ENCODE measurements at regions not wholly inside any gene's neighbourhood (a gene's known extent, or its start where the extent isn't known, plus 50 kb on each side); places are given as distances from the start of the nearest gene placed in this dataset.

DNA sequence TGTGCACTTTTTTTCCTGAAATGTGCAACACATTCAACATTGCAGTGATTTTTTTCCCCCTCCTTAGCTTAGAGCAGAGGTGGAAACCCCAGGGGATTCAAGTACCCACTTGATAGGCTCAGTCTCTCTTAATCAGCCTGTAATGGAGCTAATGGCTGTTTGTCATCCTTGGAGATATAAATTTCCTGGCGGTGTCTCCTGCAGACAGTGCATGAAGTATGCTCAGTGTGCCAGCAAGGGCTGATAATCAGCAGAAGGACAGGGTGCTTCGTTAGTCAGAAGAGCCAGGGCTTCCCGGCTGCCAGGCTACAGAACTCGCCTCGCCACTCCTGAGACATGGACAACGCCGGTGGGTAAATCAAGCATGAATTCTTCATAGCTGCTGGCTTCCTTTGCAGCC lies 69.8 kb upstream of the PHACTR2 start:
- Histone ChIP-seq H3K4me3 (peak overlapping the region; percentile 32), H3K27ac (no peak overlapping the region)
- TF ChIP-seq, protein P1, sequence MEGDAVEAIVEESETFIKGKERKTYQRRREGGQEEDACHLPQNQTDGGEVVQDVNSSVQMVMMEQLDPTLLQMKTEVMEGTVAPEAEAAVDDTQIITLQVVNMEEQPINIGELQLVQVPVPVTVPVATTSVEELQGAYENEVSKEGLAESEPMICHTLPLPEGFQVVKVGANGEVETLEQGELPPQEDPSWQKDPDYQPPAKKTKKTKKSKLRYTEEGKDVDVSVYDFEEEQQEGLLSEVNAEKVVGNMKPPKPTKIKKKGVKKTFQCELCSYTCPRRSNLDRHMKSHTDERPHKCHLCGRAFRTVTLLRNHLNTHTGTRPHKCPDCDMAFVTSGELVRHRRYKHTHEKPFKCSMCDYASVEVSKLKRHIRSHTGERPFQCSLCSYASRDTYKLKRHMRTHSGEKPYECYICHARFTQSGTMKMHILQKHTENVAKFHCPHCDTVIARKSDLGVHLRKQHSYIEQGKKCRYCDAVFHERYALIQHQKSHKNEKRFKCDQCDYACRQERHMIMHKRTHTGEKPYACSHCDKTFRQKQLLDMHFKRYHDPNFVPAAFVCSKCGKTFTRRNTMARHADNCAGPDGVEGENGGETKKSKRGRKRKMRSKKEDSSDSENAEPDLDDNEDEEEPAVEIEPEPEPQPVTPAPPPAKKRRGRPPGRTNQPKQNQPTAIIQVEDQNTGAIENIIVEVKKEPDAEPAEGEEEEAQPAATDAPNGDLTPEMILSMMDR (IDR thresholded peaks at IDR 0.05): no peak
- no peak for DNase-seq (ENCODE audit: low spot score)

DNA sequence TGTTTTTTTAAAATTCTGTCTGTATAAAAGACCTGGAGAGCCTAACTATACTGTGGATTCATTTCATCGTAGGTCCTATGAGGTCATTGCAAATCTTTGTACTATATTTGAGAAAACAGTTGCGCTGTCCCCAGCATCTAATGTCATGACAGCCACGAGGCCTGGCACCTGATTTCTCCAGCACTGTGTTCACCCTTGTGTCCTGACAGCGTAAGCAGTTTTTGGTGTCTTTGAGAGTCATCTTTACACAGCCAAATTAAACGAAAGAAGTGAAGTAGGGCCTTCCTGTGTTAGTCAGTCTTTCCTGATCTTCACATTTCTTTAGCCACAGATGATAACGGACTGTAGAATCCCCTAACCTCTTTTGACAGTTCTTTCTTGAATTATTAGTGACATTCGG lies 70.6 kb upstream of the PHACTR2 start:
- no peak overlapping the region for H3K4me3 ChIP-seq
- TF ChIP-seq, protein P1 (IDR thresholded peaks at IDR 0.05): no peak
- DNase-seq (ENCODE audit: low spot score): no peak
- H3K27ac ChIP-seq: no peak overlapping the region

DNA sequence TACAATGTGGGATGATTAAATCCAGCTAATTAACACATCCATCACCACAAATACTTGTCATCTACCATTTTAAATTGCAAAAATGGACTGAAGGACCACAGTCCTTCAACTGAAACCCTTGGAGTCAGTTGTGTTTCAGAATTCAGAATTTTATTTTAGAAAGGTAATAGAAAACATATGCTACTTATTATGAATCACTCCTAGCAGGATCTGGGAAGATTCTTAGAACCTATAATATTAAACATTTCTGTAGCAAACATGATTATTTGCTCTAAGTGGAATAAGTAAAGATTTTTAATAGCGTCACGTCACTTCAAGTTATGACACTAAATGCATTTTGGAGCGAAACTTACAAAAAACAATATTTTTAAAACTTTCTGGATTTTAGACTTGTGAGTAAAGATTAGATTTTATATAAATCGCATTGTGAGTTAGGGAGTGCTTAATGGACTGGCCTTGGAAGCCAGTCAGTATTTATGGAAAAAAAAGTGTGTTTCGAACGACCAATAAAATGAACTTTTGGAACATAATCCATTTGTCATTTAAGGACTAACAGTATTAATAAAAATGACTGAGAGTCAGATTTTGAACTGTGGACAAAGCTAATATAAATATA lies 71.8 kb upstream of the PHACTR2 start:
- TF ChIP-seq, protein P1 (IDR thresholded peaks at IDR 0.05): no peak
- no peak for DNase-seq (ENCODE audit: low spot score)
- no peak overlapping the region for H3K4me3 ChIP-seq

DNA sequence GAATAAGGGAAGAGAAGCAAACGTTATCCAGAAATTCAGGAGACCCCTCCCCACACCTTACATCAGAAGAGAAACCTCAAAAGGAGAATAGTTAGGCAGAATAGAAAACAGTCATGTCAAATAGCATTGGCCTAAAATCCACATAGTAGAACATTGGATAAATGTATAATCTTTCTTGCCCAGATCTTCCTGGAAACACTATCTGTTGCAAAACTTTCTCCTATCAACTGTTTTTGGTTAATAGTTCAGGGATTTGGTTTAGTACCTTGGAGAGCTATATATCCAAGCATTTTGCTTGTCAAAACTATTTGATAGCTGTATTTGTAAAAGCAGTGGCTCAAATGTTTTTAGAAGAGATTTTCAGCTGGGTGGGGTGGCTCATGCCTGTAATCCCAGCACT lies 74.3 kb upstream of the PHACTR2 start:
- Histone ChIP-seq H3K27ac (no peak overlapping the region), H3K4me3 (no peak overlapping the region)
- no peak for DNase-seq (ENCODE audit: low spot score)
- TF ChIP-seq, protein P1 (IDR thresholded peaks at IDR 0.05): no peak

More for the DNA sequence above, 71.8 kb upstream of the PHACTR2 start:
- no peak overlapping the region for H3K27ac ChIP-seq

DNA sequence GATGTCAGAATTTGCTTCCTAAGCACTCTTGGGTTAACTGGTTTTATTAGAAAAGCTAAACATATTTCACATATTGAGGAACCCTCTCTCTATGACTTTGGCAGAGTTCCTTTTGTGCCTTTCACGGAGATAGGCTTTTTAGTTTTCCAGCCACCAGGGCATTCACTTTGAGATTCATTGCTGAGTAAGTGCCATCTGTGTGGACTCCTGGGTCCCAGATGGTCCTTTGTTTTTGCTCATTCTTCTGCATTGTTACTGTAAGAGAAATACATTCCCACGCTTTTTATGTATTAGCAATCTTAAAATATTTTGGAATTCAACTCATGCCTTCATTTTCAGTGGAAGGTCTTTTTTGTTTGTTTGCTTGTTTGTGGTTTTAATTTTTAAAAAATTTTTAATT lies 76.3 kb upstream of the PHACTR2 start:
- H3K27ac ChIP-seq: no peak overlapping the region
- DNase-seq (ENCODE audit: low spot score): no peak
- no peak overlapping the region for H3K4me3 ChIP-seq
- TF ChIP-seq, protein P1 (IDR thresholded peaks at IDR 0.05): no peak

DNA sequence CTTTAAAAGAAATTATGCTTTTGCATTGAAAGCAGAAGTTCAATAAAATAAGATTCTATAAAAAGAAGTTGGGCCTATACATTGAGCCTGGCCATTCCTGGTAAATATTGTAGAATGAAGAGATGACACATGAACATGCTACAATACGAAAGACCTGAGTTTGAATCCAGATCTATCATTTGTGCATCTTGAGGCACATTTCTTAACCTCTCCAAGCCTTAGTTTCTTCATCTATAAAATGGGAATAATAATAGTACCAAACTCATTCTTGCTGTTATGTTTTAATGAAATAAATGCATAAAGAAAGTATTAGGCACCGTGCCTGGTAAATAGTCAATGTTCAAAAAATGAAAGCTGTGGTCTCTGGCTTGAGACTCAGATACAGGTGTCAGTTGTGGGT lies 76.9 kb upstream of the PHACTR2 start:
- H3K27ac ChIP-seq: no peak overlapping the region
- TF ChIP-seq, protein P1 (IDR thresholded peaks at IDR 0.05): no peak
- DNase-seq (ENCODE audit: low spot score): no peak
- no peak overlapping the region for H3K4me3 ChIP-seq

DNA sequence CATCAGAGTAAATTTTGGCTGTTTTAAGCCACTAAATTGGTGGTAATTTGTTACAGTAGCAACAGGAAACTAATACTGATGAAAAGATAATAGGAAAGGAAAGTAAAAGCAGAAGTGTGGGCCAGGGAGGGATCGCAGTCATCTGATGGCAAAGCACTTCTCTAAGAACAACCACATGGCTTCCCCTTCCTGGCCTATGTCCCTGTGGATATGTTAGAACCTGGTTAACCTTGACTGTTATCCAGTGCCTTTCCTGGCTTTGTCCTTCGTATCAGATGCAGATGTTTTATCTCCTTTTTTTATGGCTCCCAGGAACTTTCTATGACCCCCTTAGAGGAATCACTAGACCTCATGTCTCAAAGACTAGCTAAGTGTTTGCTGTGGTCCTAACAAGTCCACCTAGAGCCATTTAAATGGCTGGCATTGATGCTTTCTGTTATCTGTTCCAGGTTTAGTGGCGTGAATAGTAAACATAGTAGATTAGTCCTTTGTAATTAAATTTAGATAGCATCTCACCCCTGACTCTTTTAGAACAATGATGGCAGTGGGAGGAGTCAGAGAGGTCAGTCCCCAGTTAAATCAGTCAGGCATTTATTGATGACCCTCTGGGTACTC lies 79.2 kb upstream of the PHACTR2 start:
- no peak overlapping the region for H3K4me3 ChIP-seq
- no peak overlapping the region for H3K27ac ChIP-seq
- DNase-seq (ENCODE audit: low spot score): no peak
- TF ChIP-seq, protein P1 (IDR thresholded peaks at IDR 0.05): no peak

Data from coronary artery (tissue), 2 donors.